ENCODE measurements at regions not wholly inside any gene's neighbourhood (a gene's known extent, or its start where the extent isn't known, plus 50 kb on each side); places are given as distances from the start of the nearest gene placed in this dataset.

GRCh38 chrX:6679988-6680387 lies 145.1 kb upstream of the VCX3A start:
- no peak for DNase-seq (ENCODE audit: low spot score, unreplicated experiment)
- Mint-ChIP-seq H3K9me3 (ENCODE audit: low read depth) (no peaks in the 10 kb centered on the region), H3K36me3 (ENCODE audit: insufficient read depth) (no peaks in the 10 kb centered on the region), H3K27me3 (no peaks in the 10 kb centered on the region), H3K27ac (no peak overlapping the region), H3K4me3 (ENCODE audit: low read depth) (no peak overlapping the region), H3K4me1 (ENCODE audit: low read depth) (peaks cover 17% of the 10 kb centered on the region)
- TF ChIP-seq CTCF (IDR thresholded peaks at IDR 0.05; ENCODE audit: unreplicated experiment), result no peak

- H3K36me3 Mint-ChIP-seq (ENCODE audit: insufficient read depth), result no peaks in the 10 kb centered on the region
- H3K4me3 Mint-ChIP-seq (ENCODE audit: low read depth), result no peak overlapping the region
- no peaks in the 10 kb centered on the region for H3K27me3 Mint-ChIP-seq
- no peak overlapping the region for H3K27ac Mint-ChIP-seq
- no peak for DNase-seq (ENCODE audit: low spot score, unreplicated experiment)
- H3K9me3 Mint-ChIP-seq (ENCODE audit: low read depth), result no peaks in the 10 kb centered on the region
- TF ChIP-seq CTCF (IDR thresholded peaks at IDR 0.05; ENCODE audit: unreplicated experiment), result no peak
- peaks cover 16% of the 10 kb centered on the region for H3K4me1 Mint-ChIP-seq (ENCODE audit: low read depth)
Observed at GRCh38 chrX:6679550-6679949, 144.6 kb upstream of the VCX3A start.

GRCh38 chrX:6678313-6678712 lies 143.4 kb upstream of the VCX3A start:
- Mint-ChIP-seq H3K4me3 (ENCODE audit: low read depth) (no peak overlapping the region), H3K4me1 (ENCODE audit: low read depth) (peaks cover 16% of the 10 kb centered on the region), H3K9me3 (ENCODE audit: low read depth) (no peaks in the 10 kb centered on the region), H3K27ac (no peak overlapping the region), H3K36me3 (ENCODE audit: insufficient read depth) (no peaks in the 10 kb centered on the region), H3K27me3 (no peaks in the 10 kb centered on the region)
- TF ChIP-seq CTCF (IDR thresholded peaks at IDR 0.05; ENCODE audit: unreplicated experiment), result no peak
- DNase-seq (ENCODE audit: low spot score, unreplicated experiment), result no peak

GRCh38 chrX:6674734-6675133 lies 139.8 kb upstream of the VCX3A start:
- Mint-ChIP-seq H3K4me3 (ENCODE audit: low read depth) (no peak overlapping the region), H3K36me3 (ENCODE audit: insufficient read depth) (no peaks in the 10 kb centered on the region), H3K27ac (no peak overlapping the region), H3K27me3 (no peaks in the 10 kb centered on the region), H3K9me3 (ENCODE audit: low read depth) (no peaks in the 10 kb centered on the region), H3K4me1 (ENCODE audit: low read depth) (peaks cover 16% of the 10 kb centered on the region)
- no peak for DNase-seq (ENCODE audit: low spot score, unreplicated experiment)
- no peak for TF ChIP-seq CTCF (IDR thresholded peaks at IDR 0.05; ENCODE audit: unreplicated experiment)

- TF ChIP-seq CTCF (IDR thresholded peaks at IDR 0.05; ENCODE audit: unreplicated experiment), result no peak
- DNase-seq (ENCODE audit: low spot score, unreplicated experiment), result no peak
- Mint-ChIP-seq H3K27me3 (no peaks in the 10 kb centered on the region), H3K4me1 (ENCODE audit: low read depth) (no peaks in the 10 kb centered on the region), H3K9me3 (ENCODE audit: low read depth) (no peaks in the 10 kb centered on the region), H3K4me3 (ENCODE audit: low read depth) (no peak overlapping the region), H3K36me3 (ENCODE audit: insufficient read depth) (no peaks in the 10 kb centered on the region), H3K27ac (no peak overlapping the region)
Observed at GRCh38 chrX:6667048-6667768, 132.3 kb upstream of the VCX3A start.

Measured in progenitor cell of endocrine pancreas (in vitro differentiated cells).